OCI-LY3 (cell line): ENCODE measurements at regions not wholly inside any gene's neighbourhood (a gene's known extent, or its start where the extent isn't known, plus 50 kb on each side); places are given as distances from the start of the nearest gene placed in this dataset.

Experiments used
- CTCF ChIP-seq: fragments of 200-600, 300-600 bp; sonication (generic); IDR thresholded peaks from 2 replicates; pipeline ENCODE4 v1.5.1; 2014; ENCODE audit warnings: antibody characterized with exemption, low read length, low read depth
- EZH2phosphoT487 ChIP-seq: fragments of 200-600 bp; shearing (Covaris generic); IDR thresholded peaks from 2 replicates; pipeline ENCODE4 v1.6.1; 2018; ENCODE audit warnings: antibody characterized with exemption, mixed run types, low read depth

DNA sequence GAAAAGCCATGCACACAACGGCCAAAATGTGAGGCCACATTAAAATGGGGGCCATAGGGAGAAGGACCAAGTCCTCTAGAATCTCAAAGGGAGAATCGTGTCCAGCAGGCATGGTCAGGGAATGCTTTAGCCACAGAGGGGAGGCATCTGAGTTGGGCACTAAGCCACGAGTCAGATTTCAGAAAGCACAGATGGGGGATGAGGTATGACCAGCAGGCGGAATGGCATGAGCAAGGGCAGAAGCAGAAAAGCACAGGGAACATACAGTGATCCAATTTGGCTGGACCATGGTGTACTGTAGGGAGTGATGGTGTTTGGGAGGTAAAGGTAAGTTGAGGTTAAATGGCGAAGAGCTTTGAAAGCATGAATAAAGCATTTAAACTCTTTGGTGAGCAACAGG is 214.6 kb downstream of the TLE1 start:
- TF ChIP-seq CTCF (no peak), EZH2phosphoT487 (no peak)
